Smooth muscle cell of the brain vasculature (primary cell): ENCODE measurements at regions not wholly inside any gene's neighbourhood (a gene's known extent, or its start where the extent isn't known, plus 50 kb on each side); places are given as distances from the start of the nearest gene placed in this dataset.

Experiments
- DNase-seq: peaks from one replicate; pipeline ENCODE4 v3.0.0-alpha.2; 2012; ENCODE audit warnings: low read depth, low spot score

DNA sequence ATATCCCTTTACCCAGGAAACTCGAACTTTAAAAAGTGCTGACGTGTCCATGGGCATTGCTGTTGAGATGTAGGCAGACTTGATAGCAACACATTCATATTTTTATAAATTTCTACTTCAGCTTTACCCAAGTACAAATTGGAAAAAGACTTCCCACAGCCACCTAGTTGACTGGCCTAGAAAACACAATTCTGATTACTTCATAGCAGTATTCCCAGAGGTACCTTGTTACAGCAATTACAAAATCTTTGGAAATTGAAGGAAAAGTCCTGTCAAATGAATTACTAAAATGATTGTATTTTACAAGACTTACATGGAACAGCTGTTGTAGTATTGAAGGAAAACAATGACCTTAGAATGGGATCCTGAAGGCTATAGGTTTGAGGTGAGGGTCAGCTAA is 130.7 kb upstream of the NREP start:
- no peak for DNase-seq

DNA sequence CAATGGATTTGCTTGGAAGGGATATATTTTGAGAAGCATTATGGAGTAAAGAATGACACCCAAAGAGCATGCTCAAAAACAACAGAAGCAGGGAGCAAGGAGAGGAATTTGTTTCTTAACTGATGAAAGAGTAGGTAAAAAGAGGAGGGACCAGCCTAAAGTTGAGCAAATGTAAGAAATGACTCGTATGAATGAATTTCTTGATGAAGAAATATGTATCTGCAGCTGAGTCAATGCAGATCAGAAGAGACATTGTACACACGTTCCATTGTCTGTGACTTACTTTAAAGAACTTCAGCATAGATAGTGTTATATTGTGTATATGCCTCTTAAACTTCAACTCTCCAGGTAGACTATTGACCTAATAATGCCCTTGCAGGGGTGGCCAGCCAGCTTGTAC is 112.7 kb upstream of the NREP start:
- no peak for DNase-seq

DNA sequence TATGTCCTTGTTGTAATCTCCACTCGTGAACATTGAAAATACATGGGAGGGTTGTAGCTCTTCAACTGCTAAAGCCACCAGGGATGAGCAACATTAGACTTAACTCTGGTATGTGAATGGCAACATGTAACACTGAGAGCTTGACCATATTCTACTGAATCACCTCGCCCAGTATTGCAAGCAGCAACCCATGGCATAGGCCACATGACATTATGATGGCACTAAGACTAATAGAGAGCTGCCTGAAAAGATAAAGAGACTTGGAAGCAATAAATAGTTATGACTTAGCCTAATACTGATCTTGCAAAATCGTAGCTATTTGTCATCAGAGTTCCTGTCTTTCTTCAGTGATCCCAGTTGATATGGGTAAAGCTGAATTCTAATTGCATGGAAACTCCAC is 108.4 kb upstream of the NREP start:
- no peak for DNase-seq

DNA sequence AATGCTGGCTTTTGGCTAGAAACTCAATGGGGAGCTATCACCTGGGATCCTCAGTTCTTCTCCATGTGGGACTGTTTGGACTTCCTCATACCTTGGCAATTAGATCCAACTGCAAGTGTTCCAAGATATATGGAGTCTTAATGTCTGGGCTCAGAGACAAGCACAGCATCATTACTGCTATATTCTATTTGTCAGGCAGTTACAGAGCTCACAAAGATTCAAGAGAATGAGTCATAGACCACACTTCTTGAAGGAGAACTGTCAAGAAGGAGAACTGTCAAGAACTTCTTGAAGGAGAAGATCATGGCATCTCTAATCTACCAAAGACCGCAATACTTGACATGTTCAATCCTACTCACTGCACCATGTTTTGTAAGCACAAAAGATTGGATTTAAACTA is 106.8 kb upstream of the NREP start:
- no peak for DNase-seq

DNA sequence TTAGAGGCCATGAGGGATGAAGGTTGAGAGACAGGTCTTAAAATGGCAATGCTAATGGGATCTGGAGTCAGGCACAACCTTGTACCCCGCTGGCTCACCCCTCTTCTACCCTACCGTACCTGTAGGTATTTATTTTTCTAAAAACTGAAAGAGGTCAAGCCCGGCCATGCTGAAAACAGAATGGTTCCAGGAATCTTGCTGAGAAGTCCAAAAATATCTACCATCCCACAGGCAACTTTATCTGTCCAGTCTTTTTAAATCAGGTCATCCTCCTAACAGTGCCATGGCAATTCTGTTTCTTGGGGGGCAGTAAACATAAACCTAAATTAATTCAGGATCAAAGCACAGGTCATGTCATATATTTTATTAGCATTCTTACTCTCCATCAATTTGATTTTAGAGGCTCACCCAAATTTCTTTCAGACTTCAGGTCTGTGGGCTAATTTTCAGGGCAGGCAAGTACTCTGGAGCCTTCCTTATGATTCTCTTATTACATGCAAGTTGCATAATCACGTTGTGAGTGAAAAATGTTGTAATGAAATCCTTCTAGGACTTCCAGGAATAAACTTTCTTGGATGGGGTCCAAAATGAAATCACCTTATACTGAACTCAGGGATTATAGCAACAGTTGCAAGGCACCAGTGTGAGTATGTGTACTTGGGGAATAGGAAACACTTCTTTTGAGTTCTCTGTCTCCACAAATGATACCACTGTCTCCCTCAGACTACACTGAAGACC is 102.7 kb upstream of the NREP start:
- DNase-seq, result peak; percentile 62

DNA sequence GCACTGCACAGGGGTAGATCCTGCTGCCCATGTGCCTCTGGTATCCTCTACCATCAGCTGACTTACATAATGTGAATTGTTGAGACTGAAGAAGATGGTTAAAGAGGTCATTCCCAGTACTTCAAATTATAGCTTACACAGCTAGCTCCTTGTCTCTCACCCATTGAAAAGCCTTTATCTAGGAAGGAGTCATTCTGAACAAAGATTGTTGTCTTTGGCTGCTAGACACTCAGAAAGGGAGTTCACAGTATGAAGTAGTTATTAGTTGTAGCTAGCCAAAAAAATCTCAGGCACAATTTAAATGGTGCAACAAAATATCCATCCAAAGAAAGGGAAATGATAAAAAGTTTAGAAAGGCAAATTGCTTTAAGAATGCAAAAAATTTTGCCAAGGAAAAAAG is 102.0 kb upstream of the NREP start:
- peak; percentile 29 for DNase-seq

DNA sequence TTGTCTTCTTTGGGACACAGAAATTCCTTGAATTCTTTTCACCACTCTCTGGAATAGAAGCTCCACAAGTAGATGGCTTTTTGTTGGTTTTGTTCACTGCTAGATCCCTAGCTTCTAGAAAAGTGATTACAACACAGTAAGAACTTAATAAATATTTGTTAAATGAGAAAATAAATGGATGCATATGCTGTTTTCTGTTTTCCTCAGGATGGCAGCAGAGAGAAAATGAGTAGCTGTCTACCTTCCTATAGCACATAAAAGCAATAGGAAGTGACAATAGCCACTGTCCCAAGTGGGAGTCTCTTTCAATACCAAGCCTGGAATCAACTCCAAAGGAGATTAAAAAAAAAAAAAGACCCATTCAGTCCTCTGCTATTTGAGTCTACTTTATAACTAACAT is 100.6 kb upstream of the NREP start:
- DNase-seq, result no peak

DNA sequence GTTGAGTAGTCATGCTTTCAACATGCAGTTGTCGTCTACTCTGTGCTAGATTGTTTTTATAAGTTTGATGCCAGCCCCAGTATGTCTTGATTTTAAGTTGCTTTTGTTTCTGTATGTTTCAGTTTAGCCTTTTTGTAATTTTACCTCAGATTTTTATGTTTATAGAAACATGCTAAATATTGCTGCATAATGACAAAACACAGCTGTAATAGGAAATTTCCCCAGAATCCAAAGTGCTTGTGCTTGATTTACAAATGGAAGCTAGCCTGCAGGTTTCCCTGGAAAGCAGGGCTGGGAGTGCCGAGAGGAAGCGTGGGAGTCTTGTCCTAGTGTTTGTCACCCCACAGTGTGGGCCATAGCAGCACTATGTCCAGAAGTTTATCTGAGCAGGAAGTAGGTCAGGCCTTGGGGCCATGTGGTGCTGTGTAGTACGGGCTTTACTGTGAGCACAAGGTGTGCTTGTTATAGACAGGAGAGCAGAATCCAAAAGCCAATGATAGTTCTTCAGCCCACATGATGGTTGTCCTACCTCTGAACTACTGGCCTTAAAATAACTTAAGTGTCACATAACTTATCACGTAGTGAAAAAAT is 100.0 kb upstream of the NREP start:
- DNase-seq, result no peak

DNA sequence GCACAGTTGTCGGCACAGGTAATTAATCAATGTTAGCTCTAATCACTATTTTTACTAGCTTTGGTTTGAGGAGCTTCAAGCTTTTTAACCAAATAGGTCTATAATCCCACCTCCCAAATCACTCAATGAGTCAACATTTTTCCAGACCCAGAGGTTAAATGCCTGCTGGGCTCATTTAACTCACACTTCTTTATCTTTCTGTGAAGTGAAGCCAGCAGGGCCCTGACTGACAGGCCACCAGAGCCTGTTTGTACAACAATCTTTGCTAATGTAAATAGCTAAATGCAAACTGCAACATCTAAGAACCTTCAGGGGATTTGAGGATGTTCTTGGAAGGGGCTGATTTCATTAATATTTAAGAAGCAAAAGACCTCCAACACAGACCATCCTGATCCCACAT is 98.4 kb upstream of the NREP start:
- no peak for DNase-seq

DNA sequence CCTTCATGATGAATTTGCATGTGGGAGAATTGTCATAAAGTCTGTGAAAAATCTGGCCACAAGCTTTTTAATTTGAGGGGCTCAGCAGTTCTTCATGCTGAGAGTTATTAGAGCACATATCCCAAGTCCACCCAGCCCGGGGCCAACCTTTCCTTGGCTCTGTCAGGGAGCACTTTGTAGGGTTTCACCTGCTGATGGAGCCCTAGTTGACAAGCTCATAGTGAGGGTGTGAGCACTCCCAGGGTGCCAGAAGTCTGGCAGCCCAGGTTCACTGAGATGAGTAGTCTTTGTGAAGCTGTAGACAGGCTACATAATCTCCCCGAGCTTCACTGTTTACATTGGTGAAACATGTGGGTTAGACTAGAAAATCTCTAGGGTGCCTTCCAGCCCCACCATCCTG is 97.2 kb upstream of the NREP start:
- no peak for DNase-seq

DNA sequence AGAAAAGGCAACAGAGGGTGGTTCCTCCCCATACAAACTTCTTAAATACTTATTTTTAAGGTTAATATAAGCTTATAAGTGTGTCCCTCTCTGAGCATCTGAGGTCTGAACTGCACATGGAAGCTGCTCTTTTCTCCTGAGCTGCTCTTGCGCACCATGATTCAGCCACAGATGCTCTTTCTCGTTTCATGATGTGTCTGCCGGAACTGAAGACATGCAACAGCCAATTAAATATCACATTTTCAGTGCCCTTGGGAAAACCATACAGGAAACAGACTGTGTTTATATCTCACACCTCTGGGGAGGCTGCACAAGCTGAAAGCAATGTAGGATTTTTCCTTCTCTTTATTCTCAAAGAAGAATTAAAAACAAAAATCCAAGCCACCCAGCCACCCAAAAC is 96.8 kb upstream of the NREP start:
- DNase-seq, result no peak

DNA sequence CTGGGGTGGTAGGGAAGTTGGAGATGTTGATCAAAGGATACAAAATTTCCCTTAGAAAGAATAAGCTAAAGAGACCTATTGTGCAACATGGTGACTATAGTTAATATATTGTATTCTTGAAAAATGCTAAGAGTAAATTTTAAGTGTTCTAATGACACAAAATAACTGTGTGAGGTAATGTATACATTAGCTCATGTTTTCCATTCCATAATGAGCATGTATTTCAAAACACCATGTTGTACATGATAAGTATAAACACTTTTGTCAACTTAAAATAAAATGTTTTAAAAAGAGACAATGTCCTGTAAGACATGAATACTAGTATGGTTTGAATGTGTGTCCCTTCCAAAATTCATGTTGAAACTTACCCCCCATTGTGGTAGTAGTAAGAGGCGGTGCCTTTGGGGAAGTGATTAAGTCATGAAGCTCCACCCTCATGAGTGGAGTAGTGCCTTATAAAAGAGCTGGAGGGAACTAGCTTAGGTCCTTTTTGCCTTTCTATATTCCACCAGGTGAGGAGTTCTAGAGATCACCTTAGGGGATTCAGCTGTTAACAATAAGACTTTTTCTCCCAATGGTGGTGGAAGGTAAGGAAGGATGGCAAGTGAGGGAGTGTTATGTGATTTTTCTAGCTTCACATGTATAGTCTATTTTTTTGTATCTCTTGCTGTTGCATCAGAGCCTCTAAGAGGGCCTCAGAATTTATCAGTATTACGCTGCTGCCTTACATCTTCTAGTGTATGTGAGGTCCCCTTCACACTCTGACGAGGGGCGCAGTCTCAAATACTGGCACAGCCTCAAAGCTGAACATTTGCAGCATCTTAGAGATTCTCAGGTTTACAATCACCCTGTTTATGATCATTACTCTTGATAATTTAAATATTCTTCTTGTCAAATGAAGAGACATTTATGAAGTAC is 94.9 kb upstream of the NREP start:
- no peak for DNase-seq

DNA sequence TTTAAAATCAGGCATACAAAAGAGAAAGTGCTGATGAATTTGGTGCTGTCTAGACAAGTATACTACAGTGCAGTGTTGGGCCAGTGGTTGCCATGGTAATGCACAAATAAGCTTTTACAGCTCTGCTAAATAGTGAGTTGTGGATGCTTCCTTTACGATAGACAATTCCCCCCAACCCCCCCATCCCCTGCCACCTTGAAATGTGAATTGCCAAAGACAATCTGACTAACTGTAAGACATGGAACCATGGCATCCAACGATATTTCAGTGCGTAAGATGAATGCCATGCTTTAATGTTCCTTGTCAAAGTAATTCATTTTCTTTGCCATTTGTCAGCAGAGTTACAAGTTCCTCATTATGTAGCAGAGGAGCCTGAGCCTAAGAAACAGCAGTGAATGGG is 91.5 kb upstream of the NREP start:
- no peak for DNase-seq

DNA sequence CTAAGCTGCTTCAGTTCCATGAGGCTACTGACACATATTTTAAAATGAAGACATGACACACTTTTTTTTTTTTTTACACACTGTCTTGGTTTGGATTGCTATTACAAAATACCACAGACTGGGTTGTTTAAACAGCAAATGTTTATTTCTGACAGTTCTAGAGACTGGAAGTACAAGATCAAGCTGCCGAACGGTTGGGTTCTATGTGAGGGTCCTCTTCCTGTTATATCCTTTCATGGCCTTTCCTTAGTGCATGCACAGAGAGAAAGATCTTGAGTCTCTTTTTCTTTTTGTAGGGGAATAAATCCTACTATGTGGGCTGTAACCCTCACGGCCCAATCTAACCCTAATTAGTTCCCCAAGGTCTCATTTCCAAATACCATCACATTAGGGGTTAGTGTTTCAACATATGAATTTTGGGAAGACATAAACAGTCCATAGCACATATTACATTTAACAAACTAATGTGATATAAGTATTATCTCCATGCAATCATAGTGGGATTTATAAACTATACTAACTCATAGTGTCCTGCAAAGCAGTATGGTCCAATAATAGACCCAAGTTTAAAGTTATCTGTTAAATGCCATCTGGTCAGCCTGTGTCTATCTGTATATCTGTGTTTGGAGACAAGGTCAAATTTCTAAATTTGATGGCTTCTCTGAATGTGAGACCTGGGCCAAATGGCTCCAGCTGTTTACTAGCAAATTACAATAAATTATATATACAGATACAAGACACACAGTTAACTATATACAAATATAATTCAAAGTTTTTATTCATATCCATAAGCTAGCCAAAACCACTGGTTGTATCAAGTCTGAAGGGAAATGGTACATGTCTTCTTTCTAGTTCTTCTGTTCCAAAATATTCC is 90.3 kb upstream of the NREP start:
- no peak for DNase-seq

DNA sequence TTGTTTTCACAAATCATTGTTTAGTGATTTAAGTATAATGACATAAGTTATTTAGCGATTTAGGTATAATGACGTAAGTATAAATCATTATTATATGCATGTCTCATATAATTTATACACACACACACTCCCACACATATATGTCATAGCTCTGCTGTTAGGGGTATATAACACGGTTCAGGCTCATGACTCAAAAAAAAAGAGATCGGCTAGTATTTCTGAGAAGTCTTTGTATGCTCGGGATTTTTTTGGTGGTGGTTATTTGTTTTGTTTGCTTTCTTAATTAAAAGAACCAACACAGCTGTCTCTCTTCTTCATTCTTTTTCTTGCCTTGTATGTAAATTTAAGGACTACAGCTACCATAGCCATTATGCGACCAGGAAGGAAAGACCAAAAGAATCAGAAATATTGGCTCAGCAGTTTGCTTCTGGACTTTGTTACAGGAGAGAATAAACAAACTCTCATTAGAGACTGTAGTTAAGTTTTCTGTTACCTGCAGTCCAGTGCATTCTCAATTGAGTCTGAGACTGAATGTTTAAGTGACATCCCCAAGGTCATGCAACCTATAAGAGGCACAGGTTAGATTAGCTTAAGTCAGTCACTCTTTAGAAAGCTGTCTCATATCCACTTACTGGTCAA is 83.2 kb upstream of the NREP start:
- DNase-seq, result no peak

DNA sequence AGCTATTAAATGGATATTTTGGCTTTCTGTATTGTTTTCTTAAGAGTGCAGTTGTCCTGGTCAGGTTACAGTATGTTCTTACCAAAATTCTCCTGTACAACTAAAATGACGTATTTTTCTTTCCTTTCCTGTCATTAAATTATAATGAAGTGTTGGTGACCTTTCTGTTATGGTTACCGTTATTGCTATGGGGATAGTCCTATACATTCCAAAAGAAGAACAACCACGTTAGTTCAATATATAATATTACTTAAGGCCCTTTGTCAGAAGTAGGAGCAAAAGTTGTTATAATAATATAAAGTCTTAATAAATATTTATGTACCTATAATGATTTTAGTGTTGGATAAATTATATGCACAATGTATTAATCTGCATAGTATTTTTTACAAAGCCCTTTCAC is 82.4 kb upstream of the NREP start:
- DNase-seq, result no peak

DNA sequence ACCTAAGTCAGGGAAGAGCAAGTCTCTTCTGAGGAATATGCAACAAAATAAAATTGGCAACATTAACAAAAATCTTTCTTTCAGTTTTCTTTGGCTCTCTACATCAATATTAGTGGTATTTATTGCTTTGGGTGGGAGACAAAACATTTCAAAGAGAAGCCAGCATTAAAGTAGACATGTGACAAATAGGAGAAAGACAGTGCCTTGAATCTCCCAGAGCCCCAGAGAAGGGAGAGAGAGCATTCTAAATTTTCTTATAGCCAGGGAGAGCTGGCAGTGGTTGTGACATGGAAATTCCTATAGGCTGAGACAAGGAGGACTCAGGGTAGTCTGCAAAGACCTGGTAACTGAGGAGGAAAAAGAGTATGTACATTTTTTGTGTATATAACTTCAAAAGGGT is 79.4 kb upstream of the NREP start:
- DNase-seq, result no peak

DNA sequence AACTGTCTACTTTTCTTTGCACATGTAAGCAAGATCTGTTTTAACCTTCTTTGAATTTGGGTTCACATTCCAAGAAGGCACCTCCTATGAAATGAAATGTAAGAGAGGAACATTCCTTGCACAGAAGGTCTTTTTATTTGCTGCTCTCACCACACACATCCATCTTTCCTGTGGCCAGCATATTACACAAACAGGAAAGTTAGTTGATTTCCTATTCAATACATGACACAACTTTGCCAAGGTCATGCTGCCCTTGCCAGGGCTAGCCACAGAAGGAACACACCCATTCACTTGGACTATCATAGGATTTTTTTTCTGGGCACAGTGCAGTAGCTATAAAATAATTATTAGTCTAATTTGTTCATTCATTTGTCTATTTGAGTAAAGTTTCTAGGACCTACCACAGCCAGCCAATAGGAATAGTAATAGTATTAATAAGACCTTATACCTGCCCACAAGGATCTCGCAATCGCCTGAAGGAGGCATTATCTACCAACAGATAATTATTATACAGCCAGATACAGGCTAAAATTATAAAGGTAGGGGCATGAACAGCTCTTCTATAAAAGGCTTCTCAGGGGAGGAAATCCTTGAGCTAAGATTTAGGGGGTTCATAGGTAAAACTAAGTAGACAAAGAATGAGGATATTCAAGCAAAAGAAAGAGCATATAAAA is 78.1 kb upstream of the NREP start:
- no peak for DNase-seq

DNA sequence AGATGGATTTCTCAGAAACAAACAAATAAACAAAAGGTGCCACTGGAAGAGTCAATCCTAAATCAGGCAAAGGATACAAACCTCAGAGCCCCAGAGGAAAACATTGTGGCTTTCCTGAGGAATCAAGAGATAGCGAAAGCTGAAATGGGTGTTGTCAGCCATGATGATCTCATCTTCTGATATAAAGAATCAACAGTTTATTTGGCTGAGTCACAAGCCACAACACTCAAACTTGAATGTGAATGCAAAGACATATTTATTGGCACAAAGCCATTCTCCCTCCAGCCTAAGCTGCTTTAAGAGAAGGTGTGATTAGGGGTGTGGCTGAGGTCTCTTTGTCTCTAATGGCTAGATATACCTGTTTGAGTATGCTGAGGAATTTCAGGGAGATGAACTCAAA is 73.3 kb upstream of the NREP start:
- DNase-seq, result no peak

DNA sequence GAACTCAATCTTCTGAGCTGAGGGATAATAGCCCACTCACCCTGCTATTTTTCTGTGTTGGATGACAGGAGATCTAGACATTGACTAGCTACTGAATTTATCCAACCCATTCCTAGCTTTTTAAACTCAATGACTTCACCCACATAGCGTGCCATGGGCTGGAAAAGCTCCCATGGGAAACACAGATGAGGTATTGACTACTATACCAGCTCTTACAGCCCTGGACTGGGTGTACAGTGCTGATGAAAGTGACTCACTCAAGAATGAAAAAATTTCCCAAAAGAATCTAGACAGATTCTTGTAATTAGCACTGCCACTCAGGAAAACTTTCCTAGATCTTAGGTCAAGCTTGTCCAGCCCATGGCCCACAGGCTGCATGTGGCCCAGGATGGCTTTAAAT is 72.7 kb upstream of the NREP start:
- DNase-seq, result no peak

DNA sequence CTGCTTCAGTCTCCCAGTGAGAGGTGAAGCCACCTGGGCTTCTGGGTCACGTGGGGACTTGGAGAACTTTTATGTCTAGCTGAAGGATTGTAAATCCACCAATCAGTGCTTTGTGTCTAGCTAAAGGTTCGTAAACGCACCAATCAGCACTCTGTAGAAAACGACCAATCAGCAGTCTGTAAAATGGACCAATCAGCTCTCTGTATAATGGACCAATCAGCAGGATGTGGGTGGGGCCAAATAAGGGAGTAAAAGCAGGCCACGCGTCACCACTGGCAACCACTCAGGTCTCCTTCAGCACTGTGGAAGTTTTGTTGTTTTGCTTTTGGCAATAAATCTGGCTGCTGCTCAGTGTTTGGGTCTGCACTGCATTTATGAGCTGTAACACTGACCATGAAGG is 69.1 kb upstream of the NREP start:
- DNase-seq, result no peak
